Transverse colon (tissue), 4 donors: ENCODE measurements at regions not wholly inside any gene's neighbourhood (a gene's known extent, or its start where the extent isn't known, plus 50 kb on each side); places are given as distances from the start of the nearest gene placed in this dataset.

Experiments used
- DNase-seq: peaks from one replicate; pipeline ENCODE4 v3.0.0-alpha.2; 2019
- H3K27ac ChIP-seq, 4 donors: fragments of 200-600 bp; sonication (generic); 2 replicates each; pipeline ENCODE4 v1.5.1; 2016 to 2018; ENCODE audit warnings: inconsistent platforms in 4 of 4
- H3K27me3 ChIP-seq: fragments of 200-600 bp; sonication (generic); 2 replicates; pipeline ENCODE4 v1.5.1; 2017; ENCODE audit warnings: inconsistent platforms
- H3K36me3 ChIP-seq, 4 donors: fragments of 200-600 bp; sonication (generic); 2 replicates each; pipeline ENCODE4 v1.5.1; 2017 to 2019; ENCODE audit warnings: inconsistent platforms in 4 of 4
- H3K4me1 ChIP-seq, 4 donors: fragments of 200-600 bp; sonication (generic); 2 replicates each; pipeline ENCODE4 v1.5.1; 2017 to 2020; ENCODE audit warnings: inconsistent platforms in 4 of 4
- H3K4me3 ChIP-seq, 4 donors: fragments of 200-600 bp; sonication (generic); 1 replicate in 1 of 4; 2 replicates in 3 of 4; pipeline versions ENCODE4 v1.5.1 to v1.6.1; 2017 to 2019; ENCODE audit warnings: inconsistent platforms in 4 of 4
- H3K9me3 ChIP-seq, 2 donors: fragments of 200-600 bp; sonication (generic); 2 replicates each; pipeline ENCODE4 v1.5.1; 2017 to 2019; ENCODE audit warnings: inconsistent platforms in 2 of 2
- EP300 ChIP-seq: sonication (generic); formaldehyde crosslinking; IDR thresholded peaks from one replicate; pipeline ENCODE4 v1.6.1; 2017; ENCODE audit warnings: antibody characterized with exemption, low read depth
- POLR2A ChIP-seq: fragments of 450-650 bp; IDR thresholded peaks from one replicate; pipeline ENCODE4 v1.6.1; 2016; ENCODE audit warnings: antibody characterized with exemption, mild to moderate bottlenecking, moderate library complexity
- POLR2AphosphoS5 ChIP-seq, 3 donors: sonication (generic); formaldehyde crosslinking; IDR thresholded peaks; one replicate each; pipeline ENCODE4 v1.6.1; 2016; ENCODE audit warnings: antibody characterized with exemption in 3 of 3
- WGBS, 2 donors: methylation state at CpG; one replicate each; pipeline ENCODE4 v1.1.5; 2018; ENCODE audit warnings: low coverage in 1 of 2; 5-methylcytosine and 5-hydroxymethylcytosine counted together
- in situ Hi-C, 4 donors: fragments of 200-750 bp; cut with MboI; loops; one replicate each; pipeline versions ENCODE4 v1.15.0 to v1.15.1; 2017; ENCODE audit warnings: low sequenced_read_pairs in 3 of 4, low pct_ligation_motif_present in 1 of 4, low pct_unique_long_range_greater_than_20kb in 1 of 4
- intact Hi-C: fragments of 100-400 bp; cut with DNase I; formaldehyde crosslinking; loops from one replicate; pipeline ENCODE4 v1.15.1; 2023; ENCODE audit warnings: low total_unique reads
- TF ChIP-seq, protein P1 (sequence below), 5 experiments: fragments of 200-600 bp in 3 of 5; fragments of 450-650 bp in 2 of 5; sonication (generic) in 3 of 5; IDR thresholded peaks; 1 replicate in 2 of 5; 2 replicates in 3 of 5; pipeline ENCODE4 v1.5.1; 2016 to 2017; ENCODE audit warnings: antibody characterized with exemption in 5 of 5, inconsistent platforms in 3 of 5, mild to moderate bottlenecking in 2 of 5, moderate library complexity in 1 of 5

DNA sequence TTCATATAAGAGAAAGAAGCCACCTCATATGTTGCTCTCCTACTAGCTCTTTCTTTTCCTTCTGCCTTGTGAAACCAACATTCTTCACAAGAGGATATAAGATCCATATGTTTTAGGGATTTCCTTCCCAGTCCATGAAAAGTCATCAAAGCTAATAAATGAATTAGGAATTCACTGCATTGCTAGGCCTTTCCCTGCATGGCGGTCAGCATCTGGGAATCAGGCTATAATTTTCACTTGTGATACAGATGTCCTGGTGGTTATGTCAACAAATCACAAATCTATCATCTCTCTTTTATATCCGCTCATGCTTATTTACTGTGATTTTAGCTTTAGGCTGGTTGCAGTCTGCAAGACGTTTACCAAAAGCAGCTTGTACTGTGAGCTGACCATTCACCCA, 510.0 kb downstream of the NLGN4X start:
- no peak for TF ChIP-seq POLR2AphosphoS5 (IDR thresholded peaks at IDR 0.05)
- no peak for TF ChIP-seq POLR2A
- TF ChIP-seq EP300: no peak
- TF ChIP-seq, protein P1, sequence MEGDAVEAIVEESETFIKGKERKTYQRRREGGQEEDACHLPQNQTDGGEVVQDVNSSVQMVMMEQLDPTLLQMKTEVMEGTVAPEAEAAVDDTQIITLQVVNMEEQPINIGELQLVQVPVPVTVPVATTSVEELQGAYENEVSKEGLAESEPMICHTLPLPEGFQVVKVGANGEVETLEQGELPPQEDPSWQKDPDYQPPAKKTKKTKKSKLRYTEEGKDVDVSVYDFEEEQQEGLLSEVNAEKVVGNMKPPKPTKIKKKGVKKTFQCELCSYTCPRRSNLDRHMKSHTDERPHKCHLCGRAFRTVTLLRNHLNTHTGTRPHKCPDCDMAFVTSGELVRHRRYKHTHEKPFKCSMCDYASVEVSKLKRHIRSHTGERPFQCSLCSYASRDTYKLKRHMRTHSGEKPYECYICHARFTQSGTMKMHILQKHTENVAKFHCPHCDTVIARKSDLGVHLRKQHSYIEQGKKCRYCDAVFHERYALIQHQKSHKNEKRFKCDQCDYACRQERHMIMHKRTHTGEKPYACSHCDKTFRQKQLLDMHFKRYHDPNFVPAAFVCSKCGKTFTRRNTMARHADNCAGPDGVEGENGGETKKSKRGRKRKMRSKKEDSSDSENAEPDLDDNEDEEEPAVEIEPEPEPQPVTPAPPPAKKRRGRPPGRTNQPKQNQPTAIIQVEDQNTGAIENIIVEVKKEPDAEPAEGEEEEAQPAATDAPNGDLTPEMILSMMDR (IDR thresholded peaks at IDR 0.05): no peak
- H3K27ac ChIP-seq: no peak overlapping the region
- no peak for DNase-seq
- H3K27me3 ChIP-seq: no peaks in the 10 kb centered on the region
- no peaks in the 10 kb centered on the region for H3K36me3 ChIP-seq
- H3K9me3 ChIP-seq: no peaks in the 10 kb centered on the region
- whole genome bisulfite sequencing, 2 donors: 60% methylated on average over 3 of the region's 3 CpGs; no CpG with 5 or more reads in 1 of the 2 donors
- intact Hi-C loops (no loop called here), in situ Hi-C loops (loop anchor here in 1 of 4 donors (25.0 kb wide), 1 partner anchor 94 kb away; no protein-coding TSS in a partner anchor)
- no peak overlapping the region for H3K4me3 ChIP-seq
- H3K4me1 ChIP-seq: no peaks in the 10 kb centered on the region

DNA sequence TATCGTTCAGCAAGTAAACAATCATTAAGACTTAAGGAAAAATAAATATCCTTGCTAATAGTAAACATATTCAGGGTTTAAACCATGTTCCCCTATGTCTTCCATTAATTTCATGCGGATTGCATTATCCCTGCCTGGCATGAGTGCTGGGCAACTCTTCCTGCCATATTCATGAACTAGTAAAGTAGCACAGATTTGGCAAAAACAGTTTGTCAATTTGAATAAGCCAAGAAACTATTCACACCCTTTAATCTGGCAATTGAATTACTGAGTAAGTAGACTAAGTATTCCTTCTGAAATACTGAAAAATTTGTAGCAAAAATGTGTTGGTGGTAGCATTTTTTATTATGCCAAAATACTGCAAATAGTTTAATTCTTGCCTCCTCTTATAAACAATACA, 512.0 kb downstream of the NLGN4X start:
- Histone ChIP-seq H3K4me3 (no peak overlapping the region), H3K9me3 (no peaks in the 10 kb centered on the region), H3K36me3 (no peaks in the 10 kb centered on the region), H3K27me3 (no peaks in the 10 kb centered on the region), H3K4me1 (no peaks in the 10 kb centered on the region), H3K27ac (no peak overlapping the region)
- 61 to 62% methylated on average over 2 of the region's 2 CpGs for WGBS, 2 donors
- intact Hi-C loops (no loop called here), in situ Hi-C loops (loop anchor here in 1 of 4 donors (25.0 kb wide), 1 partner anchor 96 kb away; no protein-coding TSS in a partner anchor)
- TF ChIP-seq POLR2A: no peak
- DNase-seq: no peak

GRCh38 chrX:5708251-5708650, 520.4 kb downstream of the NLGN4X start:
- 59% methylated on average over 4 of the region's 4 CpGs; no CpG with 5 or more reads in 1 of the 2 donors for WGBS, 2 donors

GRCh38 chrX:5702890-5703289, 525.8 kb downstream of the NLGN4X start:
- no peaks in the 10 kb centered on the region for H3K9me3 ChIP-seq
- intact Hi-C loops: no loop called here
- in situ Hi-C loops: loop anchor here in 1 of 4 donors (25.0 kb wide), 1 partner anchor 109 kb away; no protein-coding TSS in a partner anchor
- no peaks in the 10 kb centered on the region for H3K36me3 ChIP-seq
- TF ChIP-seq POLR2AphosphoS5 (IDR thresholded peaks at IDR 0.05) (no peak), POLR2A (no peak)
- 88% methylated on average over 1 of the region's 1 CpG; no CpG with 5 or more reads in 1 of the 2 donors for WGBS, 2 donors
- H3K27ac ChIP-seq: no peak overlapping the region
- H3K4me1 ChIP-seq: no peaks in the 10 kb centered on the region
- DNase-seq: no peak
- H3K27me3 ChIP-seq: no peaks in the 10 kb centered on the region
- no peak overlapping the region for H3K4me3 ChIP-seq

More at GRCh38 chrX:5708251-5708650, 520.4 kb downstream of the NLGN4X start:
- Histone ChIP-seq H3K9me3 (no peaks in the 10 kb centered on the region), H3K27me3 (no peaks in the 10 kb centered on the region), H3K4me1 (no peaks in the 10 kb centered on the region), H3K27ac (no peak overlapping the region), H3K36me3 (no peaks in the 10 kb centered on the region), H3K4me3 (no peak overlapping the region)
- no peak for TF ChIP-seq POLR2AphosphoS5 (IDR thresholded peaks at IDR 0.05)
- no peak for TF ChIP-seq POLR2A
- TF ChIP-seq, protein P1 (IDR thresholded peaks at IDR 0.05): no peak
- no peak for TF ChIP-seq EP300
- no peak for DNase-seq
- in situ Hi-C loops (loop anchor here in 1 of 4 donors (25.0 kb wide), 1 partner anchor 104 kb away; no protein-coding TSS in a partner anchor), intact Hi-C loops (no loop called here)

DNA sequence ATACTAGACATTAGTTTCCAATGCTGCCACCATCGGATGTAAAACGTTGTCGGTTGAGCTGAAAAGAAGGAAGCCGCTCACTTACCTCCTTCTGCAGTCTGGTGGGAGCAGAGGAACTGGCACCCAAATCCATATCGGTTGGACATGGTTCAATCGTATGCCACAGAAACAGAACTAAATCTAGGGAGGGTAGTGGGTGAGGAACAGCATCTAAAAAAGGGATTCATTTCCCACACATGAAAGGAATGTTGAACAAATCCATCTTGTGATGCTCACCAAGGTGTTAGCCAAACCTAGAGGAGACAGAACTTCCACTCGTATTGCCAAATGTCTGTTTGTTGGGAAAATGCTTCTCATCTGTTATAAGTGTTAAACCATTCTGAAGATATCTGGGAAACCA, 532.7 kb downstream of the NLGN4X start:
- H3K27ac ChIP-seq: no peak overlapping the region

More for the DNA sequence above, 532.7 kb downstream of the NLGN4X start:
- 90% methylated on average over 7 of the region's 7 CpGs; no CpG with 5 or more reads in 1 of the 2 donors for WGBS, 2 donors
- Histone ChIP-seq H3K27me3 (no peaks in the 10 kb centered on the region), H3K4me1 (no peaks in the 10 kb centered on the region), H3K9me3 (no peaks in the 10 kb centered on the region), H3K4me3 (no peak overlapping the region), H3K36me3 (no peaks in the 10 kb centered on the region)
- intact Hi-C loops (no loop called here), in situ Hi-C loops (no loop called here)
- TF ChIP-seq, protein P1 (IDR thresholded peaks at IDR 0.05): no peak
- TF ChIP-seq EP300 (no peak), POLR2A (no peak), POLR2AphosphoS5 (IDR thresholded peaks at IDR 0.05) (no peak)
- no peak for DNase-seq
